ENCODE measurements at regions not wholly inside any gene's neighbourhood (a gene's known extent, or its start where the extent isn't known, plus 50 kb on each side); places are given as distances from the start of the nearest gene placed in this dataset.

- Histone ChIP-seq H3K9me3 (no peaks in the 10 kb centered on the region), H3K36me3 (no peaks in the 10 kb centered on the region), H3K27me3 (no peaks in the 10 kb centered on the region), H3K27ac (no peak overlapping the region), H3K4me1 (peaks cover 5% of the 10 kb centered on the region), H3K4me3 (no peak overlapping the region)
- intact Hi-C loops (cut with DNase I): no loop called here
- no peak for DNase-seq (ENCODE audit: extremely low spot score in 2 of 2)
- TF ChIP-seq, protein P1, sequence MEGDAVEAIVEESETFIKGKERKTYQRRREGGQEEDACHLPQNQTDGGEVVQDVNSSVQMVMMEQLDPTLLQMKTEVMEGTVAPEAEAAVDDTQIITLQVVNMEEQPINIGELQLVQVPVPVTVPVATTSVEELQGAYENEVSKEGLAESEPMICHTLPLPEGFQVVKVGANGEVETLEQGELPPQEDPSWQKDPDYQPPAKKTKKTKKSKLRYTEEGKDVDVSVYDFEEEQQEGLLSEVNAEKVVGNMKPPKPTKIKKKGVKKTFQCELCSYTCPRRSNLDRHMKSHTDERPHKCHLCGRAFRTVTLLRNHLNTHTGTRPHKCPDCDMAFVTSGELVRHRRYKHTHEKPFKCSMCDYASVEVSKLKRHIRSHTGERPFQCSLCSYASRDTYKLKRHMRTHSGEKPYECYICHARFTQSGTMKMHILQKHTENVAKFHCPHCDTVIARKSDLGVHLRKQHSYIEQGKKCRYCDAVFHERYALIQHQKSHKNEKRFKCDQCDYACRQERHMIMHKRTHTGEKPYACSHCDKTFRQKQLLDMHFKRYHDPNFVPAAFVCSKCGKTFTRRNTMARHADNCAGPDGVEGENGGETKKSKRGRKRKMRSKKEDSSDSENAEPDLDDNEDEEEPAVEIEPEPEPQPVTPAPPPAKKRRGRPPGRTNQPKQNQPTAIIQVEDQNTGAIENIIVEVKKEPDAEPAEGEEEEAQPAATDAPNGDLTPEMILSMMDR (IDR thresholded peaks at IDR 0.05): no peak
- no peak for TF ChIP-seq POLR2A (IDR thresholded peaks at IDR 0.05)
- TF ChIP-seq POLR2AphosphoS5 (IDR thresholded peaks at IDR 0.05; ENCODE audit: insufficient read depth in 1 of 2, low read depth in 1 of 2): no peak
Measured at GRCh38 chr2:12429779-12430406, 286.8 kb upstream of the TRIB2 start.

DNA sequence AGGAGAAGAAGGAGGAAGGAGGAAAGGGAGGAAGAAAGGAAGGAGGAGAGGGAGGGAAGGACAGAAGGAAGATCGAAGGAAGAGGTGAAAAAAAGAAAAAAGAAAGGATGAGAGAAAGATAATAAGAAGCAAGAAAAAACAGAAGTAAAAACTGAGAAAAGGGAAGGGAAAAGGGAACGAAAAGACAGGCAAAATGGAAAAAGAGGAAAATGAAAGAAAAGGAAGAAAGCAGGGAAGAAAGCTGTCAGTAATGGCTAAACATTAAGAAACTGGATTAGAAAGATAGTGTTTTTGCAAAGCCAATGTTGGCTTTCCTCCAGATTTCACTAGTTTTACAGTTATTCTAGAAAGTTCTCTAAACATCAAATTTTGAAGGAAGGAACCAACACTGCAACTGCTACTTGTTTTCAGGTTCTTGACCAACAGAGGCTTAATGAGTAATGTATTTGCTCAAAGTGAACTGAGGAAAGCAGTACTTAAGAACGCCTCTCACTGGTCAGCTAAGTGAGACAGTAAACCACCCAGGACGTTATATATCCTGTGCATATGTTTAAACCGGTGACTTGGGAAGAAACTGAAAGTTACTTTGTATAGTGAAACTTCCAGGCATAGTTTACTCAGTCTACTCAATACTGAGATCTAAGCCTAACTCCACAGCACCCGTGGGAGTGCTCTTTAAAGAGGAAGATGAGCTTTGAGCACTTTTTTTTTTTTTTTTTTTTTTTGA lies 286.2 kb upstream of the TRIB2 start:
- no peaks in the 10 kb centered on the region for H3K9me3 ChIP-seq
- TF ChIP-seq POLR2AphosphoS5 (IDR thresholded peaks at IDR 0.05; ENCODE audit: insufficient read depth in 1 of 2, low read depth in 1 of 2) (no peak), POLR2A (IDR thresholded peaks at IDR 0.05) (no peak)
- TF ChIP-seq, protein P1 (IDR thresholded peaks at IDR 0.05): no peak
- peaks cover 5% of the 10 kb centered on the region for H3K4me1 ChIP-seq
- no peaks in the 10 kb centered on the region for H3K27me3 ChIP-seq
- H3K27ac ChIP-seq: no peak overlapping the region
- no peaks in the 10 kb centered on the region for H3K36me3 ChIP-seq
- DNase-seq (ENCODE audit: extremely low spot score in 2 of 2): no peak
- intact Hi-C loops (cut with DNase I): no loop called here
- no peak overlapping the region for H3K4me3 ChIP-seq

DNA sequence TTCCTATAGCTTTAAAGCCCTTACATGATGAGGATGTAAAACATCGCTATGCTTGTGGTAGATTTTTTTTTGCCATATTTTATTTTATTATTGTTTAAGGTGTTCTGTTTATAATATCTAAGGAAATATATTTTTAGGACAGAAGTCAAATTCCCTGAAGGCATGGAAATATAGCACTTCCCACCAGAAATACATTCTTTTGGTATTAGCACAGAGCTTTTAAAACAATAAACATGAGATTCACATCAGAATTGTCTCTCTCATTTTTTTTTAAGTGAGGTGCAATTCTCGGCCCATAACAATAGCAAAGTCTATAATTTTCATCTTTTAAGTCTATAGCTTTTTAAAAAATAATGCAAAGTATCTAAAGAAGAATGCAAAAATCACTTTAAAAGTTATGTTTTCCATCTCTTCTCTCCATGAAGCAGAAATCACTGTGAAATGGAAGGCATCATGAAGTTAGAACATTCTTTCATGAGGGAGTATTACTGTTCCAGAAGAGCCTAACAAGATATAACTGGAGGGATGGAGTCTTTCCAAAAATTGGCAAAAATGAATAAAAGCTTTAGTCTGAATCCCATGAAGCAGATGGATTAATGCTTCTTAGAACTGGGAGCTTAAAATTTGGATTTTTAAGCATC lies 283.6 kb upstream of the TRIB2 start:
- TF ChIP-seq POLR2AphosphoS5 (IDR thresholded peaks at IDR 0.05; ENCODE audit: insufficient read depth in 1 of 2, low read depth in 1 of 2) (no peak), POLR2A (IDR thresholded peaks at IDR 0.05) (no peak)
- TF ChIP-seq, protein P1 (IDR thresholded peaks at IDR 0.05): no peak
- H3K27ac ChIP-seq: no peak overlapping the region
- intact Hi-C loops (cut with DNase I): no loop called here
- no peak for DNase-seq (ENCODE audit: extremely low spot score in 2 of 2)
- no peaks in the 10 kb centered on the region for H3K9me3 ChIP-seq
- no peaks in the 10 kb centered on the region for H3K27me3 ChIP-seq
- no peaks in the 10 kb centered on the region for H3K36me3 ChIP-seq
- H3K4me3 ChIP-seq: no peak overlapping the region
- H3K4me1 ChIP-seq: peaks cover 5% of the 10 kb centered on the region

- intact Hi-C loops (cut with DNase I): no loop called here
- no peaks in the 10 kb centered on the region for H3K36me3 ChIP-seq
- TF ChIP-seq POLR2AphosphoS5 (IDR thresholded peaks at IDR 0.05; ENCODE audit: insufficient read depth in 1 of 2, low read depth in 1 of 2) (no peak), POLR2A (IDR thresholded peaks at IDR 0.05) (no peak)
- TF ChIP-seq, protein P1 (IDR thresholded peaks at IDR 0.05): no peak
- no peaks in the 10 kb centered on the region for H3K9me3 ChIP-seq
- no peaks in the 10 kb centered on the region for H3K27me3 ChIP-seq
- no peak overlapping the region for H3K4me3 ChIP-seq
- peaks cover 5% of the 10 kb centered on the region for H3K4me1 ChIP-seq
- no peak for DNase-seq (ENCODE audit: extremely low spot score in 2 of 2)
- no peak overlapping the region for H3K27ac ChIP-seq
Measured at GRCh38 chr2:12433626-12433990, 283.1 kb upstream of the TRIB2 start.
